ENCODE measurements at regions not wholly inside any gene's neighbourhood (a gene's known extent, or its start where the extent isn't known, plus 50 kb on each side); places are given as distances from the start of the nearest gene placed in this dataset.
A peak's percentile ranks its signal among the peaks of the same experiment; 100 is the strongest.
"Not testable (repeated sequence)": the region's sequence is repeated elsewhere in the genome, so short reads cannot be mapped to it uniquely, and the experiment has no call there.

DNA sequence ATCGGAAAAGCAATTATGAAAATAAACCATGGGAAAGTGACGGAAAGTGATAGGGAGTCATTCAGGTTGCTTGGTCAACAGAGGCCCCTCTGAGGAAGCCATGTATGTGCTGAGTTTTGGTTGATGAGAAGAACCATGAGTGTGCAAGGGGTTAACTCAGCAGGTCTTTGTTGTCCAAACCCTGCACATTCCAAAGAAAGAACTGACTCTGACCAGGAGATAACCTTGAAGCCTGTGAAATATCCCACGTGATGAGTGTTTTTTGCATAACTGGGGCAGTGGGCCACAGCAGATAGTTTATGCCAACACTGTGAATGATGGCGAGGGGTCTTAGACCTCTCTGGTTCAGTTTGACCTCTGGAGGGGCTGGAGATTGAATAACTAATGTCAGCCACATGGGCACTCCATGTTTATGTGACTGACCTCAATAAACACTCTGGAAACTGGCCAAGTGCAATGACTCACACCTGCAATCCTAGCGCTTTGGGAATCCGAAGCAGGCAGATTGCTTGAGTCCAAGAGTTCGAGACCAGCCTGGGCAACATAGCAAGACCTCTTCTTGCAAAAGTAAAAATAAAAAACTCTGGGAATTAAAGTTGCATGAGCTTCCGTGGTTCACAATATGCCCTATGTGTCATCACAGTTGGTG, 154.0 kb upstream of the FOXK1 start:
- no peak for DNase-seq

DNA sequence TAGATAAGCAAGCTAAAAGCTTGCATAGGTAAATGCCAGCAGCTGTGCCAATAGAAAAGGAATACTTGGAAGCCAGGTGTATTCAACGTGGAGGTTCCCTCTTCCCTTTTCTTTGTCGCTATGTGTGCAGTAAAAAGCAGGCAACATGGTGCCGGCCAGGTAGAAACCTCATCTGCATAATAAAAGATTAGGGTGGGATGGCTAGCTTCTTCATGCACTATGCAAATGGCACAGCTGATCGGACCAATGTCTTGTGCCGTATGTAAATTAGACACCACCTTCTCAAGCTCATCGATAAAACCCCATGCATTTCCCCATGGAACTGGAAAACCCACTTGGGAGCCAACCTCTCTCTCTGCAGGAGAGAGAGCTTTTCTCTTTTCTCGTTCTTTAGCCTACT, 150.9 kb upstream of the FOXK1 start:
- DNase-seq: no peak

DNA sequence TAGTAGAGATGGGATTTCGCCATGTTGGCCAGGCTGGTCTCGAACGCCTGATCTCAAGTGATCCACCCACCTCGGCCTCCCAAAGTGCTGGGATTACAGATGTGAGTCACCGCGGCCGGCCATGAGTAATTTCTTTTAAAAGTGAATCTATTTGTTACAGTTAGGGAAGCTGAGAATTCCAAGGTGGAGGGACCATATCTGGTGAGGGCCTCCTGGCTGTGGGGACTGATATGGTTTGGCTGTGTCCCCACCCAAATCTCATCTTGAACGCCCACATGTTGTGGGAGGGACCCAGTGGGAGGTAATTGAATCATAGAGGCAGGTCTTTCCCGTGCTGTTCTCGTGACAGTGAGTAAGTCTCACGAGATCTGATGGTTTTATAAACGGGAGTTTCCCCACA, 148.8 kb upstream of the FOXK1 start:
- DNase-seq: not testable (repeated sequence)

DNA sequence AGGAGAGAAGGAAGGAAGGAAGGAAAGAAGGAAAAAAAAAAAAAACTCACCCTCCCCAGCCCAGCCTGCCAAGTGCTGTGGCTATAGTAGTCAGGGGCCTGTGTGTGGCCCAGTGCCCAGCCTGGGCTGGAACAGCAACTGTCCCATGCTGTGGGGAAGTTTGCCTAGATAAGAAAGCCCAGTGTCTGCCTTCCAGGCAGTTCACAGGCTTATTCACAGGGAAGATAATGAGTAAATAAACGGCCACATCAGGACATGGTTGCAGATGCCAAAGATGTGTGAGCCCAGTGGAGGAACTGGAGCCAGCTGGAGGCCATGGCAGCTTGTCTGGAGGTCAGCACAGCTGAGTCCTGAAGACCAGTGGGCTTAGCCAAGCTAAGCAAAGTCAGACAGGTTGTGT, 132.4 kb upstream of the FOXK1 start:
- no peak for DNase-seq

DNA sequence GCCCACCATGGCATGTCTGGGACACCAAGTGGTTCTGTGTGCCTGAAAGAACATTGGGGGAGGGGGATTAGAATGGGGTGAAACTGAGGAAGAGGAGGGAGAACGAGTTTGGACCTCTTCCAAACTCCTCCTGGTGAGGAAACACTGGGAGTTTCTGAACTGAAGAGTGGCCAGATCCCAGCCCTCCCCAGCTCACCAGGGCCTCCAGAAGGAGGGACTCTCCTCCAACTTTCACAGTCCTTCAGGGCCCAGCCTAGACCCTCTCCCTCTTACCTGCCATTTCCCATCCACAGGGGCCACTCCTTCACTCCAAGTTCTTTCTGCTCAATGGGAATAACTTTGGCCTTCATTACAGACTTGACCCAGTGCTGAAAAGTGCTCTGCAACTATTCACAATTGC, 132.0 kb upstream of the FOXK1 start:
- DNase-seq: no peak

DNA sequence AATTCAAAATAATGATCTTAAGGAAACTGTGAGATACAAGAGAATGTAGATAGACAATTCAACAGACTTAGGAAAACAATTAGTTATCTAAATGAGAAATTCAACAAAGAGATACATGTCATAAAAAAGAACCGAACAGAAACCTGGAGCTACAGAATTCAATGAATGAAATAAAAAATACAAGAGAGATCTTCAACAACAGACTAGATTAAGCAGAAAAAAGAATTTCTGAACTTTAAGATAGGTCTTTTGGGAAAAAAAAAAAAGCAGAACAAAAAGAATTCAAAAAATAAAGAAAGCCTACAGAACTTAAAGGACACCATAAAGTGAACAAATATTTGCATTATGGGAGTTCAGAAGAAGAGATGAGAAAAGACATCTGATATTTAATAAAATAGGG, 129.1 kb upstream of the FOXK1 start:
- DNase-seq: no peak

DNA sequence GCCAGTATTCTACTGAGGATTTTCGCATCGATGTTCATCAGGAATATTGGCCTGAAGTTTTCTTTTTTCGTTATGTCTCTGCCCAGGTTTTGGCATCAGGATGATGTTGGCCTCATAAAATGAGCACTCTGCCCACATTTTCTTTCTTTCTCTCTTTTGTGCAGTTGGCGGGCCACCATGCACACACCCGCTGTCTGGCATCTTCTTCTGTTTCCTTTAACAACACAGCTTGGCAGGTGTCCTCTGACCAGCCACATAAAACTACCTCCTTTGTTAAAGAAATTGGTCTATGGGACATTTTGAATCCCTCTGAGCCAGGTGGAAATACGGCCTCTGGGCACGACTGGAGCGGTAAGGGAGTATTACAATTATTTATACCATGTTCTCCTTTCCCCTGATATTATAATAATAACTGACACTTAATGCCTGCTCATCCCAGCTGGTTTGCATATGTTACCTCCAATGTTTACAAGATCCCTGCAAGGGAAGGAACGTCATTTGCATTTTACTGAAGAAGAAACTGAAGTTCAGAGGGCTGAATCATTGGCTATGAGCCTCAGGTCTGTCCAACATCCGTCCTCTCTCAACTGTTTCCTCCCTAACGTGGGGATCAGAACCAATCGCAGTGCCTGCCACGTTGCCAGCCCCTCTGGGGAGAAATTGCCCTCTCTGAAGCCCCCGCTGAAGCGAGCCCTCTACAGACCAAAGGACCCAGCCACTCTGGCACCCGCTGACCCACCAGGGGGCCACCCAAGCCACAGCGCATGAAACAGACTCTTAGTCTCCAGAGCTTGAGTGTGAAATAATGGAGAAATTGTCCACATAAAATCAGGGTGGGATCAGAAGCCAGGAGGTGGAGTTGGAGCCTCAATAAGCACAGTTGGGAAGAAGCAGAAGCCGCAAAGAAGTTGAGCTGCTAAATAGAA, 125.0 kb upstream of the FOXK1 start:
- DNase-seq: no peak

DNA sequence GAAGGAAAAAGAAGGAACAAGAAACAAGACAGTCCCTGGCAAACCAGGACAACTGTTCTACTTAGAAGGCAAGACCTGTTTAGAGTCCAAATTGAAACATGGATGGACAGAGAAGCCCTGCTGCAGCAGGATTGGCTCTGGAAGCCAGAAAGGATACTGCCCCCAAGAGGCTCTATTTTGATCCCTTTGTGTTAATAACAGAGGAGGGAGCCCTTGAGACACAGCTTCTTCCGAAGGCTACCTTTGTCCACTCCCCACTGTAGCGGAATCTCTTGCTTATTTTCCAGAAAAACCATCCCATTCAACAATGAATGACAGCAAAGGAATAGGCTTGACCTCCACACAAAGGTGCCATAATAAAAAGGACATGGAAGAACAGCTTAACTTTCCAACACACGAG, 120.3 kb upstream of the FOXK1 start:
- DNase-seq: no peak

DNA sequence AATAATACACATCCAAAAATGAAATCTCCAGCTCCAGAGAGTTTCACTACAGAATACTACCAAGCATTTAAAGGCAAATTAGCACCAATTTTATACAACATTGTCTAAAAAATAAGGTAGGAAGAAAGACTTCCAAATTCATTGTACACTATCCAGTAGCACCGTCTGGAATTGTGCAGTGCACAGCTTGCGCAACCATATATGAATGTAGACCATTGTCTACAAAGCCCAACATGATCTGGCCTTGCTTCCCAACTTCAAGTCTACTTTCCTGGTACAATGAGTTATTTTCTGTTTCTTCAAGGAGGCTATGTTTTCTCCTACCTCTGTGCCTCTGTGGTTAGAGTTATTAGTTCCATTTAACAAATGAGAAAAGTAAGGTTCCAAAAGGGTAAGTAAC, 115.4 kb upstream of the FOXK1 start:
- DNase-seq: no peak

DNA sequence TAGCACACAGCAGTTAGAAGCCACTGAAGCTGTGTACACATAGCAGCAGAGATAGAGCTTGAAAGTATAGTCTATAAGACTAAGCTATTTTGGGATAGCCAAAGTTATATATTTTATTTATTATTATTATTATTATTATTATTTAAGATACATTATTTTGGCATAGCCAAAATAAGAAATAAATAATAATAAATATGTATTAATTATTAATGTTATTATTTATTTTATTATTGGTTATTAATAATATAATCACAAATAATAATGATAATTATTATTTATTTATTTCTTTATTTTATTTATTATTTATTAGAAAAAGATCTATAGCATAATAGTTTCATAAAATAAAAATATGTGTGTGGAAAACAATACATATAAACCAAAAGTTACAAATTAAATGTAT, 107.2 kb upstream of the FOXK1 start:
- no peak for DNase-seq

DNA sequence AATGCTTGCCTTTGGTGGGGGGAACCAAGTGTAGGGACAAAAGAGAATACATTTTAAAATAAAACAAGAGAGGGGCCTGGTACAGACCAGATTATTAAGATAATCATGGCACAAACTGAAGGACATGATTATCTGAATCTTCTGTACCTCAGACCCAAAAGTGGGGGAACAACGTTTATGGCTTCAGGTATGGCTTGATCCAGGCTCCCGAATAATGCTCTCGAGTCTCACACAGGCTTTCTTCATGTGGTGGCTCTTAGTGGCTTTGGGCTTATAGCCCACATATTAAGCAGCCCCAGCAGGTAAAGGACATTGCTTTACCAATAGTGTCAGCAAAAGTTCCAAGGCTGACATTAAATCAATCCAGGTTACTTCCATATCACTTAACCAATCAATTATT, 106.8 kb upstream of the FOXK1 start:
- no peak for DNase-seq

DNA sequence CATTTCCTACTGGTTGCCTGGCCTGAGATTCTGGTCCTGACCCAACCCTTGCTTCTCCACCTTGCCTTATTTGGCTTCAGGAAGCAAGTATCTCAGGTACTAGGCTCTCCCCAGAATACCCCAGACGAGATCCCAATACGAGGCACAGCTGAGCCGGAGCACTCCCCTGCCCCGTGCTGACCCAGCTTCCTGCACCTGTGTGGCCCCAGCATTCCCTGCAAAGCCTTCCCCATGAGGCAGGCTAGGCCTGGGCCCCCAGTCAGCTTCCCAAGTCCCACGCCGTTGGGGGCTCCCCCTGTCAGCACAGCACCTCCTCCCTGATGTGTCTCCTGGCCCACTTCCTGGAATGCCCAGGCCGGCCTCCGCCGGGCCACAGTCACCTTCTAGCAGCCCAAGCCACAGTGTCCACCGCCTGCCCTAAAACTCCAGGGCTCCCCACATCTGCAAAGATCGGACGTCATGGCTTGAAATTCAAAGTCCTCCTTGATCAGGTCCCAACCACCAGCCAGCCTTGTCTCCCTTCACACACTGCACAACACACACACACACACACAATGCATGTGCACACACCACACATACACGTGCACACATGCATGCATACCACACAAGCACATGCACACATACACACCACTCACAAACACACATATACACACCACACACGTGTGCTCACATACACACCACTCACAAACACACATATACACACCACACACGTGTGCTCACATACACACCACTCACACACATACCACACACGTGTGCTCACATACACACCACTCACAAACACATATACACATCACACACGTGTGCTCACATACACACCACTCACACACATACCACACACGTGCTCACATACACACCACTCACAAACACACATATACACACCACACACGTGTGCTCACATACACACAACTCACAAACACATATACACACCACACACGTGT, 78.9 kb upstream of the FOXK1 start:
- no peak for DNase-seq

DNA sequence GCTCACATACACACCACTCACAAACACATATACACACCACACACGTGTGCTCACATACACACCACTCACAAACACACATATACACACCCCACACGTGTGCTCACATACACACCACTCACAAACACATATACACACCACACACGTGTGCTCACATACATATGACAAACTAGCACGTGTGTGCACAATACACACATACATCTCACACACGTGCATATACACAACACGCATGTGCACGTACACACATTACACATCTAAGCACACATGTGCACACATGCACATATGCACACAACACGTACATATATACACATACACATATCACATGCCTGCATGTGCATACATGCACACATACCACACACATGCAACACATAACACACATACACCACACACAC, 78.3 kb upstream of the FOXK1 start:
- DNase-seq: no peak

DNA sequence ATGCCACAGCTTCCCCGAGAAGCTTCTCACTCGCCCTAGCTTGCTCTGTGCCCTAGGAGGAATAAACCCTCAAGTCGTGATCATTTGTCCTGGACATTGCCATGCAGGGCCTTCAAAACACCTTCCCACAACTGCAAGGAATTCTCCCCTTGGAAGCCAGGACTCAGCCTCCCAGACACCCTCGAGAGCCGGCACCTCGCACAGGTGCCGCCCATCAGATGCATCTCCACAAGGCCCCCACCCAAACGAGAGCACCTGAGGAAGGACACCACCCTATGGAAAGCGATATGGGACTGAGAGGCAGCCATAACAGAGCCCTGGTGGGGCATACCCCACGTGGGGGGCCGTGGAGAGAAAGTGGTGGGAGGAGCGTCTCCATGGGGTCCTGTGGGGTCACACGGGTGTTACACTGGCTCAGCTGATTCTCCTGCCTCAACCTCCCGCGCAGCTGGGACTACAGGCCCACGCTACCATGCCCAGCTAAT, 77.6 kb upstream of the FOXK1 start:
- DNase-seq: no peak

DNA sequence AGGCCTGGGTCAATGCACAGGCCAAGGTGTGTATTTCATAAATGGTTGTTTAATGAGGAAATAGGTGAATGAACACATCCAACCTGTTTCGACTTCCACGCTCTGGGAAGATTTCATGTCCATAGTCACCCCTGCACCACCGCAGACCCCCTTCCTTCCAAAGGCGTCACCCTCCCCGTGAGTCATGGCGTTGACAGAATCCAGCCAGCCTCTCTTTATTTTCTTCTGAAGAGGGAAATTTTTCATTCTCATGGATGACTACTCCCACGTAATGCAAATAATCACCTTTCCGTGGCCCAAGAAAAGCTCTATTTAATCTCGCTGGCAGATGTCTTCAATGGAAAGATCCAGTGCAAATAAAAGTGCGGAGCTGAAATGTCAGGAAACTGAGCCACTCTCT, 75.3 kb upstream of the FOXK1 start:
- DNase-seq: no peak

DNA sequence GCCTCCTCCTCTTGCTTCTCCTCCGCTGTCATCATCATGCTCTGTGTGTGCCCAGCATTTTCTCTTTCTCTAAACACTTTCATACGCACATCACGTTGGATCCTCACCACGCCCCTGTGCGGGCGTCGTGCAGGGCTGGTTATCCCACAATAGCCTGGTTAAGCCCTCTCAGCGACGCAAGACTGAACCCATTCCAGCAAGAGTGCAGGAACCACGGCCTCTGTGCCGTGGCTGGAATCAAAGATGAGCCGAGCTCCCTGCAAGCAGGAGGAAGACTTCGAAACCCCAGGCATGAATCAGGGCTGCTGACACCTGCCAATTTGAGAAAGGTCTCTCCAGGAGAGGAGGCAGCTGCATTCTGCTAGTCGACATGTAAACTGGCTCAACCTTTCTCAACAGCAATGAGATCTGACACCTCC, 74.8 kb upstream of the FOXK1 start:
- no peak for DNase-seq

DNA sequence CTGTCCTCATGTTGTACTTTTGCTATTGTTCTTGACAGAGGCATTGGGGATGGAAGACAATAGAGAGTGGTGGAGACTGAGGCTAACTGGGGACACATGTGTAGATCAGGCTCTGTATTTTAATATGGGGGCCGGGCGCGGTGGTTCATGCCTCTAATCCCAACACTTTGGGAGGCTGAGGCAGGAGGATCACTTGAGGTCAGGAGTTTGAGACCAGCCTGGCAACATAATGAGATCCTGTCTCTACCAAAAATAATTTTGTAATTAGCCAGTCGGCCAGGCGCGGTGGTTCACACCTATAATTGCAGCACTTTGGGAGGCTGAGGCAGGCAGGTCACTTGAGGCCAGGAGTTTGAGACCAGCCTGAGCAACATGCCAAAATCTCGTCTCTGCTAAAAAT, 72.5 kb upstream of the FOXK1 start:
- not testable (repeated sequence) for DNase-seq

DNA sequence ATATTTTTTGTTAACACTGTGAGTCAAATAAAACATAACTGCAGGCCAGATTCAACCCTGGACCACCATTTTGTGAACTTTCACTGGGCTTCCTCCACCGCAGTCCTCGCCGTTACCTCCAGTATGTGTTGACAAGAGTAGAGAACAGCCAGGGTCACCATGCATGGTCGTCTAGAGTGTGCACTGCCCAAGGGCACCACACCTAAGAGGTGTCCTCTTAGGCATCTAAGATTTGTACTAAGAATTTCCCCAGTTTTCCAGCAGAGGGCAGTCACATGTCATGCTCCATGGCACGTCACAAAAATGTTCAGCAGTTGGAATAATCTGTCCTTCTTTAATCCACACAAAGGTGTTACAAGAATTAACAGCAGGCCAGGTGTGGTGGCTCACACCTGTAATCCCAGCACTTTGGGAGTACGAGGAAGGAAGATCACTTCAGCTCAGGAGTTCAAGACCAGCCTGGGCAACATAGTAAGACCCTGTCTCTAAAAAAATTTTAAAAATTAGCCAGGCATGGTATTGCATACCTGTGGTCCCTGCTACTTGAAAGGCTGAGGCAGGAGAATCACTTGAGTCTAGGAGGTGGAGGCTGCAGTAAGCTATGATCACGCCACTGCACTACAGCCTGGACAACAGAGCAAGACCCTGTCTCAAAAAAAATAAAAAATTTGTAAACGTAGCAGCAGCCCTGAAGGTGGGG, 71.2 kb upstream of the FOXK1 start:
- DNase-seq: peak; percentile 42 to 45

DNA sequence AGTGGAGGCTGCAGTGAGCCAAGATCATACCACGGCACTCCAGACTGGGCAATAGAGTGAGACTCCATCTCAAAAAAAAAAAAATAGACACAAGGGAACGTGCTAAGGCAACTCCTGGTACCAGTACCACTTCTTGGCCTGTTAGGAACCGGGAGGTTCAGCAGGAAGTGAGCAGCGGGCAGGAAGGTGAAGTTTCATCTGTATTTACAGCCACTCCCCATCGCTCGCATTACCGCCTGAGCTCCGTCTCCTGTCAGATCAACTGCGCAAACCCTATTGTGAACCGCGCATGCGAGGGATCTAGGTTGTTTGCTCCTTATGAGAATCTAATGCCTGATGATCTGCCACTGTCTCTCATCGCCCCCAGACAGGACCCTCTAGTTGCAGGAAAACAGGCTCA, 69.9 kb upstream of the FOXK1 start:
- no peak for DNase-seq

DNA sequence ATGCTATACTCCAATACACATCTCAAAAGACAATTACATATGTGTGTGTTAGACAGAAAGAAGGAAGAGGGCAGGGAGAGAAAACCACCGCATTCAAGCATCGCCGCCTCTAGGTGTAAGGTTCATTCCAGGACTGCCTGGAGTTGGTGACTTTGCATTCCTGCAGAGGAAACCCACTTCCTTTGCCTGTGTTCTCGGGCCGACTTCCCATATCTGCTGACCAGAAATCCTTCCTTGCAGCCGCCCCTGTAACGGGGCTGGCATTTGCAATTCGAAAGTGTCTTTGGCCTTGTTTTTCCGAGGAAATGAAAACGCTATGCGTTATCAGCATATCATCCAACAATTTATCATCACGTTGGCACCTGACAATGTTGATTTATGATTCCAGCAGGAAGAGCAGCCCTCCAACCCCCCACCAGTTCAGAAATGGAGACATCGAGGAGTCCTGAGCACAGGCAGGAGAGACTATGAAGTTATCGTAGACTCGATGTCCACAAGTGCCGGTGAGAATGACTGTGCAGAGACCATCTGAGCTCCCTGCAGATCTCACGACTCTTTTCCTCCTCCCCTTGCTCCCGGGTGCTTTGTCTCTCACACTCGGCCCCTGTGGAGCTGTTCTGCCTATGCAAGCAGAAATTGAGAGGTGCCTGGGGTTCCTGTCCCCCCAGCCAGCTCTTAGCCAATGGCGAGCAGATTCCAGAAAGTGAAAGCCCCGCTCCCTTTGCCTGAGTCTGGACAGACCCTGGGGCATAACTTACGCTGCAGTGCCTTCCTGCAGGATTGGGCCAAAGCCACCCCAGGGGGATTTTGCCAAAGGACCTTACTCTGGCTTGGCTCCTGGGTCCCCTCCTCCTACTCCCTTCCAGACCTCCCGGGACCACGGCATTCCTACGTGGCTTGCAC, 68.9 kb upstream of the FOXK1 start:
- DNase-seq: peak; percentile 3 to 7

DNA sequence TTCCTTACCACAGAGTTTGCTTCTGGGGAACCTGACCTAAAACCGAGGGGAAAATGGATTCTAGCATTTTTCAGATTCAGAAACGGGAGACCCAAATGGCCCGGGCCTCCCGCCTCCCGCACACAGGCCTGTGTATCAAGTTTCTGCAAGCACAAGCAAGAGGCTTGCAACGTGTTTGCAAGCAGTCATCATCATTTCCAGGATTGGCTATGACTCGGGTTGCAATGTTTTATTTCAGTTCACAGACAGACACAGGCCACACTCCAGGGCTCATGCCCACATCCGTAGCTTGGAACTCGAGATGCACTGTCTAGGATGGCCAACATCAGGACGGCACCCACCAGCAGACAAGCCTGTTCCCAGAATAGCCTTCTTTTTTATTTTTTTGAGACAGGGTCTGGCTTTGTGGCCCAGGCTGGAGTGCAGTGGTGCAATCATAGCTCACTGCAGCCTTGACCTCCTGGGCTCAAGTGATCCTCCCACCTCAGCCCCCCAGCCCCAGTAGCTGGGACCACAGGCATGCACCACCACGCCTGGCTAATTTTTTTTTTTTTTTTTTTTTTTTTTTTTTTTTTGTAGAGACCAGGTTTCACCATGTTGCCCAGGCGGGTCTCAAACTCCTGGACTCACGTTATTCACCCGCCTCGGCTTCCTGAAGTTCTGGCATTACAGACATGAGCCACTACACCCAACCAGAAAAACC, 68.1 kb upstream of the FOXK1 start:
- no peak for DNase-seq

Data from Kasumi-1 (cell line).